Colonic mucosa (tissue), 4 donors: ENCODE measurements at regions not wholly inside any gene's neighbourhood (a gene's known extent, or its start where the extent isn't known, plus 50 kb on each side); places are given as distances from the start of the nearest gene placed in this dataset.

Source experiments
- DNase-seq: peaks from one replicate; pipeline ENCODE4 v3.0.0-alpha.2; 2020
- H3K27ac ChIP-seq: fragments of 200-600 bp; one replicate; pipeline ENCODE4 v1.8.0; 2021
- H3K27me3 ChIP-seq: fragments of 200-600 bp; one replicate; pipeline ENCODE4 v1.8.0; 2021
- H3K36me3 ChIP-seq: fragments of 200-600 bp; one replicate; pipeline ENCODE4 v1.8.0; 2021
- H3K4me1 ChIP-seq: fragments of 200-600 bp; one replicate; pipeline ENCODE4 v1.8.0; 2021; ENCODE audit warnings: mild to moderate bottlenecking
- H3K4me3 ChIP-seq: fragments of 200-600 bp; one replicate; pipeline ENCODE4 v1.8.0; 2021
- H3K9ac ChIP-seq, 2 donors: one replicate each; pipeline ENCODE4 v1.7.0; 2013; ENCODE audit warnings: control low read depth in 2 of 2, low read depth in 2 of 2, low read length in 2 of 2
- H3K9me3 ChIP-seq: fragments of 200-600 bp; one replicate; pipeline ENCODE4 v1.8.0; 2021
- CTCF ChIP-seq: fragments of 200-600 bp; IDR thresholded peaks from one replicate; pipeline ENCODE4 v1.8.0; 2022; ENCODE audit warnings: antibody characterized with exemption, mild to moderate bottlenecking
- intact Hi-C: fragments of 100-400 bp; cut with DNase I; formaldehyde crosslinking; loops from one replicate; pipeline ENCODE4 v1.14.1; 2022
- donor health status: healthy.
- donor health status: DM: no; HTN: no; CAD: no.
- donor health status: DM: no; HTN: no; CAD: no.

DNA sequence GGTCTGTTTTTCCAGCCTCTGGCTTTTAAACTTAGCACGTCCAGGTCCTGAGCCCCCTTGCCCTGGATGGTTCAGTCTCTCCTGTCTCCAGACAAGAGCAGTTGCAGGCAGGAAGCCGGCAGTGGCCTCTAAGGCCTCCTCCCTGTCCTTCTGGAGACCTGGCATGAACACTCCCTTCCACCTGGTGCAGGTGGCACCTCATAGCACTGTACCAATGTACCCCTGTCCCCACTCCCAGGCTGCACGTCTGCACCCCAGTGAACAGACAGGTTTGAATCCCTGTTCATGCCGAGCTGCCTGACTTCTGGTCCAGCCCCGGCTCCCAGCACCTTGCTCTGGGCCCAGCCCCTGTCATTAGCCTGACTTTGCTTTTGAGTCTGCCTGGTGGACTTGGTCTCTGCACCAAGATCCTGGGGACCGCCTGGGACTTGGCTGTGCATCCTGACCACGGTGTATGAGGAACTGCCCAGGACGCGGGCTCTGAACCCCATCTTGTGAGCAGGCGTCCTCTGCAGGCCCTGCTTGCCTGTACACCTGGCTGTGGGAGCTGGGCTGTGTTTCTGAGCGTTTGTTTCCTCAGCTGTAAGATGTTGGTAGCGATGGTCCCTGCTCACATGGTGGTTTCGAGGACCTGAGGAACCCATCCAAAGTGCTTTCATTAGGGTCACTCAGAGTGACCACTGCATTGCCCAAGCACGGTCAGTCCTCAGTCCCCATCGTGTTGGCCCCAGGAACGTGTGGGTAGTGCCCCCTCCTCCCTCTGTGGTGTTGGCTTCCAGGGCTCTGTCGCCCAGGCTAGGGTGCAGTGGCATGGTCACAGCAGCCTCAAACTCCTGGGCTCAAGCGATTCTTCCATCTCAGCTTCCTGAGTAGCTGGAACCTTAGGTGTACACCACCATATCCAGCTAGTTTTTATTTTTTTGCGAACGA, 75.0 kb upstream of the SHANK2 start:
- Histone ChIP-seq H3K27ac (no peak overlapping the region), H3K4me3 (no peak overlapping the region), H3K27me3 (no peaks in the 10 kb centered on the region), H3K4me1 (no peaks in the 10 kb centered on the region), H3K9me3 (no peaks in the 10 kb centered on the region), H3K9ac (no peak overlapping the region), H3K36me3 (no peaks in the 10 kb centered on the region)
- DNase-seq = no peak
- no peak for TF ChIP-seq CTCF
- intact Hi-C loops = no loop called here

- H3K27ac ChIP-seq = no peak overlapping the region
- H3K36me3 ChIP-seq = no peaks in the 10 kb centered on the region
- H3K27me3 ChIP-seq = no peaks in the 10 kb centered on the region
- intact Hi-C loops = no loop called here
- no peak for DNase-seq
- no peaks in the 10 kb centered on the region for H3K4me1 ChIP-seq
- no peak for TF ChIP-seq CTCF
- H3K4me3 ChIP-seq = no peak overlapping the region
- no peaks in the 10 kb centered on the region for H3K9me3 ChIP-seq
- no peak overlapping the region for H3K9ac ChIP-seq
Observed at GRCh38 chr11:71326328-71326940, 74.1 kb upstream of the SHANK2 start.

GRCh38 chr11:71325418-71326327, 73.3 kb upstream of the SHANK2 start:
- no peak overlapping the region for H3K4me3 ChIP-seq
- no peak overlapping the region for H3K9ac ChIP-seq
- no peaks in the 10 kb centered on the region for H3K4me1 ChIP-seq
- no peak overlapping the region for H3K27ac ChIP-seq
- no peaks in the 10 kb centered on the region for H3K9me3 ChIP-seq
- no peak for TF ChIP-seq CTCF
- H3K27me3 ChIP-seq = no peaks in the 10 kb centered on the region
- DNase-seq = no peak
- intact Hi-C loops = no loop called here
- no peaks in the 10 kb centered on the region for H3K36me3 ChIP-seq

- Histone ChIP-seq H3K4me1 (no peaks in the 10 kb centered on the region), H3K27ac (no peak overlapping the region), H3K4me3 (no peak overlapping the region), H3K9me3 (no peaks in the 10 kb centered on the region), H3K9ac (no peak overlapping the region), H3K27me3 (no peaks in the 10 kb centered on the region), H3K36me3 (no peaks in the 10 kb centered on the region)
- no peak for TF ChIP-seq CTCF
- no peak for DNase-seq
- intact Hi-C loops = no loop called here
Observed at GRCh38 chr11:71324788-71325417, 72.5 kb upstream of the SHANK2 start.
